DOHH2 (cell line): ENCODE measurements at regions not wholly inside any gene's neighbourhood (a gene's known extent, or its start where the extent isn't known, plus 50 kb on each side); places are given as distances from the start of the nearest gene placed in this dataset.

Experiments
- EZH2phosphoT487 ChIP-seq: fragments of 200-600 bp; sonication (generic); IDR thresholded peaks from 2 replicates; pipeline ENCODE4 v1.6.1; 2017; ENCODE audit warnings: borderline replicate concordance, mild to moderate bottlenecking, antibody characterized with exemption, low read length, moderate library complexity, mixed read lengths
- TF ChIP-seq, protein P1 (sequence below): fragments of 200-600 bp; sonication (generic); IDR thresholded peaks from one replicate; pipeline ENCODE4 v1.5.1; 2014; ENCODE audit warnings: antibody characterized with exemption, mild to moderate bottlenecking, low read depth, low read length; ENCODE audit not compliant: poor library complexity, severe bottlenecking

DNA sequence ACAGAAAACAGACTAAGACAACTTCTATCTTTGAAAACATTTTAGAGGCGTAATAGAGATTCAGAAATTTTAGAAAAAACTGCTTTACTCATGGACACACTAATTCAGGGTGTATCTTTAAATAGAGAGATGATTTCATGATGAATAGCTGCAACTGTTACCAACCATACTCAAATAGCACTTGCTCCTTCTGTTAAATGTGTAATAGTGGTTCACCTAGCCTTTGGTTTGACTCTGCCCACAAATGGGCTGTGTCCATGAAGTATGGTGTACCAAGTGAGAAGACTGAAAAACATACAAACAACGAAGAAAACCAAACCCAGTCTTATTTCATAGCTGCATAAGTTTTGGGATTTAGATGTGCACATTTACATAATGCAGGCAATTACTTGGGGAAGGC lies 610.6 kb downstream of the PLCL1 start:
- TF ChIP-seq, protein P1, sequence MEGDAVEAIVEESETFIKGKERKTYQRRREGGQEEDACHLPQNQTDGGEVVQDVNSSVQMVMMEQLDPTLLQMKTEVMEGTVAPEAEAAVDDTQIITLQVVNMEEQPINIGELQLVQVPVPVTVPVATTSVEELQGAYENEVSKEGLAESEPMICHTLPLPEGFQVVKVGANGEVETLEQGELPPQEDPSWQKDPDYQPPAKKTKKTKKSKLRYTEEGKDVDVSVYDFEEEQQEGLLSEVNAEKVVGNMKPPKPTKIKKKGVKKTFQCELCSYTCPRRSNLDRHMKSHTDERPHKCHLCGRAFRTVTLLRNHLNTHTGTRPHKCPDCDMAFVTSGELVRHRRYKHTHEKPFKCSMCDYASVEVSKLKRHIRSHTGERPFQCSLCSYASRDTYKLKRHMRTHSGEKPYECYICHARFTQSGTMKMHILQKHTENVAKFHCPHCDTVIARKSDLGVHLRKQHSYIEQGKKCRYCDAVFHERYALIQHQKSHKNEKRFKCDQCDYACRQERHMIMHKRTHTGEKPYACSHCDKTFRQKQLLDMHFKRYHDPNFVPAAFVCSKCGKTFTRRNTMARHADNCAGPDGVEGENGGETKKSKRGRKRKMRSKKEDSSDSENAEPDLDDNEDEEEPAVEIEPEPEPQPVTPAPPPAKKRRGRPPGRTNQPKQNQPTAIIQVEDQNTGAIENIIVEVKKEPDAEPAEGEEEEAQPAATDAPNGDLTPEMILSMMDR, result no peak
- TF ChIP-seq EZH2phosphoT487, result no peak
